Endothelial cell of hepatic sinusoid (primary cell): ENCODE measurements at regions not wholly inside any gene's neighbourhood (a gene's known extent, or its start where the extent isn't known, plus 50 kb on each side); places are given as distances from the start of the nearest gene placed in this dataset.

ENCODE experiments used
- in situ Hi-C: cut with HindIII; loops from 2 replicates; pipeline ENCODE4 v1.10.0; 2017; ENCODE audit warnings: low sequenced_read_pairs

DNA sequence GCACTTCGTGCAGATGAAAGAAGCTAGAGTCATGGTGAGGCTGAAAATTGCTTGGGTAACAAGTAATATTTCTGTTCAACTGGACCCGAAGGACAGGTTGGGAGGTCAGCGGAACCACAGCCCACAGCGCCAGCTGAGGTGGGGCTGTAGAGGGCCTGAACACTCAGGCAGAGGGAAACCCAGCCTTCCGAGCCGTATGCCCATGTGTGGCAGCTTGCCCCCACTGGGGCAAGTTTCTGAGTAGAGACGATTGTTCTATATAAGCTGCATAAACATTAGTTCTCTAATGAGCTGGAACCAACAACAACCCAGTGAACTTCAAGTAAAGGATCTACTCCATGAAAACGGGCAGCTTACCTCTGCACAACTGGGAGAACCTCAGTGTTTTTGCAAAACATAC is 58.4 kb upstream of the TNS3 start:
- in situ Hi-C loops, result no loop called here

DNA sequence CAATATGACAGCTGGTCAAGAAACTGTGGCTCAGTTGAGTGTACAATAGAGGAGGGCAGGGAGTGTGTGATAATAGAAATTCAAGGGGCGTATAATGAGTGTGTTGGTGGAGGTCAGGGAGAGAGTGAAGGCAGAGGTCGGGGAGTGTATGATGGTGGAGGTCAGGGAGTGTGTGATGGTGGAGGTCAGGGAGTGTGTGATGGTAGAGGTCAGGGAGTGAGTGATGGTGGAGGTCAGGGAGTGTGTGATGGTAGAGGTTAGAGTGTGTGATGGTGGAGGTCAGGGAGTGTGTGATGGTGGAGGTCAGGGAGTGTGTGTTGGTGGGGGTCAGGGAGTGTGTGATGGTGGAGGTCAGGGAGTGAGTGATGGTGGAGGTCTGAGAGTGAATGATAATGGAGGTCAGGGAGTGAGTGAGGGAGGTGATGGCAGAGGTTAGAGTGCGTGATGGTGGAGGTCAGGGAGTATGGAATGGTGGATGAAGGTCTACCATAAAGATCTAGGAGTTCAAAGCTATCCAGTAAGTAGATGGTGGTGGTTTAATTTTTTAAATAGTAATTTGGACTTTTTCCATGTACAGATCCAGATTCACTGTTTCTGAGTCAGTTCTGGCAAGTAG is 57.7 kb upstream of the TNS3 start:
- in situ Hi-C loops, result loop anchor here (10.0 kb wide), 1 partner anchor 105 kb away; no protein-coding TSS in a partner anchor

DNA sequence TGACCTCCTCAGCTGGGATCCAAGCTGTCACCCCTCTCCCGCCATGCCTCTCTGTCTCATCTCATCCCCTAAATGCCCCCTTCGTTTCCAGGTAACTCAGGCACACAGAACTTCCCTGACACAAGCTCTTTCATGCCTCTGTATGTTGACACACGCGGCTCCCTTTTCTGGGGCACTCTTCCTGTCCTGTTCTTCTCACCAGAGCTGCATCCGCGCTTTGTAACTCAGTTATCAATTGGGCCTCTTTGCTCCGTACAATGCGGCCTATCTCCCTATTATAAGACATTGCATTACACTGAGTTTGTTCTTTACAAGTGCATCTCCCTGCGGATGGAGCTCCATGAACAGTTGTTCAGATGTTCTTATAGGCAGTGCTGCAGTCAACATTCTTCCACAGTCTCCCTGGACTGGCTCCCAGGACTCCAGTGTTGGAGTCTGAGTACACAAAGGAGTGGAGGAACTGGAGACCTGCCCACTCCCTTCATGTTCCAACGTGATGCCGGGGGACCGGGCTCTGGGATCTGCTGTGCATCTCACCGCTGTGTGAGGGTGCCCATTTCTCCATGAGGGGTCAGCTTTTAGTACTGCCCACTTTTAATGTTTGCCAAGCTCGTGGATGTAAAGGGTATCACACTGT is 56.9 kb upstream of the TNS3 start:
- in situ Hi-C loops, result loop anchor here (10.0 kb wide), 1 partner anchor 104 kb away; no protein-coding TSS in a partner anchor

DNA sequence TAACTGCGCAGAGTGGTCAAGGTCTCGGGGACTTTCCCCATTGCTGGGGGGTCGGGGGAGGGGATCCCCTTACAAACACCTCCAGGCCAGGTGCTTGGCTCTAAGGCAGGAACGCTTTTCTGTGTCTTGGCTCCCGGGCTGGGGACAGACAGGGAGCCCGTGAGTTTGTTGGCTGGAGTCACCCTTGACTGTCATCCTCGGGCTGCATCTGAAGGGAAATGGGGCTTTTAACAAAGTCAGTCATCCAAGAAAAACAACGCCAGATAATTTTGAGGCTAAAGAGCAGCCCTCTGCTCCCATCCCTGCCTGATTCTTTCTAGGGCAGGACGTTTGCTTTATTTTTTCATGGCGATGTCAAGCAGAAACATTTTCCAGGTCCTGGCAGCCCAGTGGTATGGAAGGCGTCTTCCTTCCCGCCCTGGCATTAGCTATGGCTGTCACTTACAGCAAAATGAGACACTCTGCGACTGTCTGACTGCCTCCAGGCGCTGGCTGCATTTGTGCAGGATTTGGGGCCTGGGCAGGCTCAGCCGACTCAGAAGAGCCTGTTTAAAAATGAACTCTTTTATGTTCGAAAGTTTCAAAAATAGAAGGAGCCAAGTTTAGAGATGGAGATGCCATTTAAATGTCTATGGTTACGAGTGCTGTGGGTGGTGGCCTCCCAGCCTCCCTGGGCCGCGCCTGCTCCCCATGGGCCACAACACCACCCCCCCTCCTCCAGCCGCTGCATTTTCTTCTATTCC is 54.7 kb upstream of the TNS3 start:
- in situ Hi-C loops, result loop anchor here (10.0 kb wide), 1 partner anchor 102 kb away; no protein-coding TSS in a partner anchor

DNA sequence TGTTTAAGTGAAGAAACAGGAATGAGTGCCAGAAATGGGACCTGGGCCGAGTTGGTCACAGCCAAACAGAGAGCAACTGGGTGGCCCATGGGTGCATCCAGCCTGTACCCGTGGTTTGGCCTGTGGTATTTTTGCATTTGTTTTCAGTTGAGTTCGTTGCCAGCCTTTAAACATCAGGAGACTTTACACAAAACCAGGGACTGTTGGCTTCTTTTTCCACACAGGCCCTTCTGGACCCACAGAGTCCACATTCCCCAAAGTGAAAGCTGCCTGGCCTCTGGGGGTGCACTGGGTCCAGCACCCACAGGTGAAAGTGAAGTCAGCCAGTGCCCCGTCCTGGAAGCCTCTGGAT is 54.1 kb upstream of the TNS3 start:
- in situ Hi-C loops, result loop anchor here (10.0 kb wide), 1 partner anchor 101 kb away; no protein-coding TSS in a partner anchor

DNA sequence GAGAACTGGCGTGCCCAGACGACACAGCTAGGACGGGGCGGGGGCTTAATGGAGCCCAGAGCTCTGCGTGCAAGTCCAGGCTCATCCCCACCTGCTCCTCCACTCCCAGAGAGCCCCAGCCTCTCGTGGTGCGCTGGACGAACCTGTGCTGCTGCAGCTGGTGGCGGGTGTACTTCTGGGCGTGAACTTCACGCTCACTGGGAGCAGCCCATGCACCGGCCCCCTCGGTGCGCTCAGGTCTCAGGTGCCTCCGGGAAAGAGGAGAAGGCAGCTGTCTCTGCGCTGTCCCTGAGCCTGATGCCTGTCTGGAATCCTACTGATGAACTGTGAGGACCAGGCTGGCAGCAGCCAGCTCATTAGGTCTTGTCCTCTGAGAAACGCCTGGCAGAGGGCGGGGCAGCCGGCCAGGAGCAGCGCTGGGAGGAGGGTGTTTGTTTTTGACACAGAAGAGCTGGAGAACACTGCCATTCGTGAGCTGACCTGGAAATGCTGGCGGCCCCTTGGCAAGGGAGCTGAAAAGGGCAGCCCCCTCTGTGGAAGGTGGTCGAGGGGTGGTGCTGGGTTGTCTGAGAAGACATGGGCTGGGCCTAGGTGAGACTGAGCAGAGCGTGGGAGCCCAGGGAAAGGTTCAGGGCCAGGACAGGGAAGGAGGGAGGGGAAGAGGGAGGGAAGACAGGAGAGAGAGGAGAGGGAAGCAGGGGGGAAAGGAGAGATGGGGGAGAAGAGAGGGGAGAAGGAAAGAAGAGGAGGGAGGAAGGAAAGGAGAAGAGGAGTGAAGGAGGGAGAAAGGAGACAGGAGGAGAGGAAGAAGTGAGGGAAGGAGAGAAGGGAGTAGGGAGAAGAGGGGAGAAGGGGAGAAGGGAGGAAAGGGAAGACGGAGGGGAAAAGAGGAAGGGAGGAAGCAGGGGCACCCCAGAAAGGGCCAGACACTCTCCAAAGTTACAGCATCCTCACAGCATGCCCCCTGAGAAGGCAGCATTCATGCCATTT is 53.5 kb upstream of the TNS3 start:
- in situ Hi-C loops, result loop anchor here (10.0 kb wide), 1 partner anchor 101 kb away; no protein-coding TSS in a partner anchor

DNA sequence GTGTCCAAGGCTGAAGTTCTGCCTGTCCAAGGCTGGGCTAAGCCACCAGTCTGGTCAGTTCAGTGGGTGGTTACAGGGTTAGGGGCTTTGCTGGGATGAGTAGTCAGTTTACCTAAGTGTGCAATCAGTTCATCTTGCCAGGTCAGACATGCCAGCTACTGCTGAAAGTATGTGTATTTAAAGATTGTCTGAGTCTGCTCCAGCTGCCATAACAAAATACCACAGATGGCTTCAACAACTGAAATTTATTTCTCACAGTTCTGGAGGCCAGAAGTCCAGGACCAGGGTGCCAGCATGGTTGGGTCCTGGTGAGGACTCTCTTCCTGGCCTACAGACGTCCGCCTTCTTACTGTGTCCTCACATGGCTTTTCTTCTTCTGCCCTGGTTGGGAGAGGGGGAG is 52.4 kb upstream of the TNS3 start:
- in situ Hi-C loops, result loop anchor here (10.0 kb wide), 1 partner anchor 99 kb away; no protein-coding TSS in a partner anchor

DNA sequence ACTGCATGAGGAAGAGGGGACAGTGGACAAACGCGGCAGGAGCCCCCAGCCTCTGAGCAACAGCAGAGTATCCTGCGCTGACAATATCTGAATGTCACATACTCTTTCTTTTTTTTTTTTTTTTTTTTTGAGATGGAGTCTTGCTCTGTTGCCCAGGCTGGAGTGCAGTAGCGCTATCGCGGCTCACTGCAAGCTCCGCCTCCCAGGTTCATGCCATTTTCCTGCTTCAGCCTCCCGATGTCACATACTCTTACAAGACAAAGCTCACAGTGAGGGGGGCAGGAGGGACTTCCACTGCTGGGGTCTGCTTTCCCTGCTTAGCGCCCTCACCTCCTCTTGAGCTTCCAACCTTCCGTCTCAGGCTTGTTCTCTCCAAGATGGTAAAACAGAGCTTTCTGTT is 51.2 kb upstream of the TNS3 start:
- in situ Hi-C loops, result loop anchor here (10.0 kb wide), 1 partner anchor 98 kb away; no protein-coding TSS in a partner anchor
